NCI-H69 (cell line): ENCODE measurements at regions not wholly inside any gene's neighbourhood (a gene's known extent, or its start where the extent isn't known, plus 50 kb on each side); places are given as distances from the start of the nearest gene placed in this dataset.

ENCODE experiments used
- DNase-seq: peaks from one replicate; lab custom pipeline; 2025; lab: John Stamatoyannopoulos, UW

- no peak for DNase-seq
Observed at GRCh38 chr4:24105327-24106038, 215.6 kb upstream of the PPARGC1A start.

GRCh38 chr4:24104158-24104565, 214.3 kb upstream of the PPARGC1A start:
- DNase-seq = no peak

- no peak for DNase-seq
Observed at GRCh38 chr4:24103434-24104157, 213.7 kb upstream of the PPARGC1A start.

- no peak for DNase-seq
Observed at GRCh38 chr4:24102621-24103020, 212.8 kb upstream of the PPARGC1A start.

GRCh38 chr4:24096603-24097002, 206.8 kb upstream of the PPARGC1A start:
- DNase-seq = no peak

GRCh38 chr4:24094726-24095125, 204.9 kb upstream of the PPARGC1A start:
- DNase-seq = no peak

- no peak for DNase-seq
Observed at GRCh38 chr4:24093446-24093845, 203.6 kb upstream of the PPARGC1A start.

- no peak for DNase-seq
Observed at GRCh38 chr4:24091639-24092233, 201.9 kb upstream of the PPARGC1A start.

GRCh38 chr4:24089851-24090534, 200.1 kb upstream of the PPARGC1A start:
- no peak for DNase-seq

GRCh38 chr4:24080871-24081270, 191.0 kb upstream of the PPARGC1A start:
- DNase-seq = no peak

GRCh38 chr4:24078347-24078962, 188.6 kb upstream of the PPARGC1A start:
- DNase-seq = no peak

GRCh38 chr4:24076811-24077210, 187.0 kb upstream of the PPARGC1A start:
- DNase-seq = no peak

GRCh38 chr4:24073948-24074347, 184.1 kb upstream of the PPARGC1A start:
- no peak for DNase-seq

GRCh38 chr4:24071612-24072372, 181.9 kb upstream of the PPARGC1A start:
- no peak for DNase-seq

GRCh38 chr4:24070117-24070516, 180.3 kb upstream of the PPARGC1A start:
- no peak for DNase-seq

- DNase-seq = peak; percentile 14
Observed at GRCh38 chr4:24067367-24068193, 177.7 kb upstream of the PPARGC1A start.

- no peak for DNase-seq
Observed at GRCh38 chr4:24065974-24066373, 176.1 kb upstream of the PPARGC1A start.

GRCh38 chr4:24063731-24064130, 173.9 kb upstream of the PPARGC1A start:
- DNase-seq = peak; percentile 39

- no peak for DNase-seq
Observed at GRCh38 chr4:24060932-24061331, 171.1 kb upstream of the PPARGC1A start.

GRCh38 chr4:24059839-24060238, 170.0 kb upstream of the PPARGC1A start:
- DNase-seq = no peak
